ENCODE measurements at regions not wholly inside any gene's neighbourhood (a gene's known extent, or its start where the extent isn't known, plus 50 kb on each side); places are given as distances from the start of the nearest gene placed in this dataset.

DNA sequence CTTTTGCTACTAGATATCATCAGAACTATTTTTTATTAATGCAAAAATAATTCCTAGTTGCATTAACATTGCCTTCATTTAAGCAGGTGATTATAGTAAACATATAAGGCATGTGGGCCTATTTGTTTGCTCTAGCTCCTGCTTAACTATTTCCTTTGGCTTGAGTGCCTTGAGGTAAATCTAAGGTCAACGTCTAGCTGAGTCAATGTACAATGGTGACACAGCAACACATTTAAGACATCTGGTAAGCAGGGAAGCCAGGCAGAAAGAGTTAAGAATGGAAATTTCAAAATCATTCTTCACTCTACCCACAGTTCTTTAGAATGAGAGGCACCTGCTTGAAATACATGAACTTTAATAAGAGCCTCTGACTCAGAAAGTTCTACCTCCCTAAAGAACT, 111.9 kb upstream of the FST start:
- WGBS: 92% methylated on average over 1 of the region's 1 CpG
- Histone ChIP-seq H3K27ac (ENCODE audit: low read depth, low read length) (no peak overlapping the region), H3K27me3 (ENCODE audit: insufficient read depth, low read length) (no peaks in the 10 kb centered on the region), H3K4me1 (ENCODE audit: insufficient read depth, low read length) (no peaks in the 10 kb centered on the region), H3K36me3 (ENCODE audit: insufficient read depth, low read length) (no peaks in the 10 kb centered on the region), H3K9me3 (ENCODE audit: insufficient read depth, low read depth, low read length) (no peaks in the 10 kb centered on the region), H3K4me3 (ENCODE audit: low read length) (no peak overlapping the region), H3K9ac (ENCODE audit: low read depth, low read length) (no peak overlapping the region)

DNA sequence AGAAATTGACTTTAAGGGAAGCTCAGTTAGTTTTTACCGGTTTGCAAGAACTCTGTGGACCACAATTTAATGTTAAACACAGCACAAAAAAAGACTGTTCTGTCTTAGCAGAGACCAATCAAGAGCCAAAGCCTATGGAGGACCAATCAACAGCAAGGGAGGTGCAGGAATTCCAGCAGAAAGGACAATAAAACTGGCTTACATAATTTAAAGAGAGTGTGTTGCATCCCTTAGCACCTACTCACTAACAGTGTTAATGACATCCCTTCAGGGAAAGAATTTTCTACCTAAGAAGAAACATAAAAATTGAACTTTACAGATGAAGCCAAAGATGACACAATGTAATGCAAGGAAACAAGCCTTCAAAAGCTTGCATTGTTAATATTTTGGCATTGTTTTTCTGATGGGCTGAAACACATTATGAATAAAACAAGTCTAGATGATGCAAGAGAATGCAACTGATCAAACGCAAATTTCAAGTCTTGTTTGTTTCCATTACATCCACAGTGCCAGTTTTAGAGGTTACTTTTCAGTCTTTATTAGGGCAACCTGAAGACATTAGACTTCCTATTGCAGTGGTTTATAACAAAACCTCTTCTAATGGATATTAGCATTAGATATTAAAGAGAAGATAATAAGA, 111.3 kb upstream of the FST start:
- Histone ChIP-seq H3K4me3 (ENCODE audit: low read length) (no peak overlapping the region), H3K9ac (ENCODE audit: low read depth, low read length) (no peak overlapping the region), H3K4me1 (ENCODE audit: insufficient read depth, low read length) (no peaks in the 10 kb centered on the region), H3K27me3 (ENCODE audit: insufficient read depth, low read length) (no peaks in the 10 kb centered on the region), H3K9me3 (ENCODE audit: insufficient read depth, low read depth, low read length) (no peaks in the 10 kb centered on the region), H3K27ac (ENCODE audit: low read depth, low read length) (no peak overlapping the region), H3K36me3 (ENCODE audit: insufficient read depth, low read length) (no peaks in the 10 kb centered on the region)
- WGBS: 97% methylated on average over 2 of the region's 2 CpGs

- H3K9ac ChIP-seq (ENCODE audit: low read depth, low read length): no peak overlapping the region
- H3K36me3 ChIP-seq (ENCODE audit: insufficient read depth, low read length): no peaks in the 10 kb centered on the region
- H3K27me3 ChIP-seq (ENCODE audit: insufficient read depth, low read length): no peaks in the 10 kb centered on the region
- H3K4me1 ChIP-seq (ENCODE audit: insufficient read depth, low read length): no peaks in the 10 kb centered on the region
- no peaks in the 10 kb centered on the region for H3K9me3 ChIP-seq (ENCODE audit: insufficient read depth, low read depth, low read length)
- WGBS: 80% methylated on average over 3 of the region's 3 CpGs
- no peak overlapping the region for H3K27ac ChIP-seq (ENCODE audit: low read depth, low read length)
- H3K4me3 ChIP-seq (ENCODE audit: low read length): no peak overlapping the region
Observed at GRCh38 chr5:53369681-53370080, 110.7 kb upstream of the FST start.

- Histone ChIP-seq H3K36me3 (ENCODE audit: insufficient read depth, low read length) (no peaks in the 10 kb centered on the region), H3K4me3 (ENCODE audit: low read length) (no peak overlapping the region), H3K9me3 (ENCODE audit: insufficient read depth, low read depth, low read length) (no peaks in the 10 kb centered on the region), H3K27ac (ENCODE audit: low read depth, low read length) (no peak overlapping the region), H3K4me1 (ENCODE audit: insufficient read depth, low read length) (0 out of 2 replicates have a peak, but pooled peaks cover 8% of the 10 kb centered on the region), H3K27me3 (ENCODE audit: insufficient read depth, low read length) (no peaks in the 10 kb centered on the region), H3K9ac (ENCODE audit: low read depth, low read length) (no peak overlapping the region)
- WGBS: 90% methylated on average over 1 of the region's 3 CpGs
Observed at GRCh38 chr5:53373451-53374158, 106.8 kb upstream of the FST start.

DNA sequence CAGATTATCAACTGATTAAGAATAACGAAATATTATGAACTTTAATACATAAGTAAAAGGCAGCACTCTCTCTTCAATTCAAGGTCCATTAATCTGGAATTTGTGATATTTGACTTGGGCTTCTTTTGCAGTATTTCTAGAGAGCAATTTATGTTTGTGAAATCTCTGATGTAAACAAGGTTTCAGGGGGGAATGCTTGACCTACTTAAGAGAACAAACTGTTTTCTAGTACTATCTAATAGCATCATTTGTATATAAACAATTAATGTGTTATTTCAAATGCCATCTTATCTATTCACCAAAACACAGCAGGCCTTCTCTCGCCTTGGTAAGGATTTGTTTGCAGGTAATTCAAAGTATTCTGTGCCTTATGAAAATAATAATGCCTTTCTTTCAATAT, 103.6 kb upstream of the FST start:
- Histone ChIP-seq H3K27me3 (ENCODE audit: insufficient read depth, low read length) (no peaks in the 10 kb centered on the region), H3K4me3 (ENCODE audit: low read length) (no peak overlapping the region), H3K27ac (ENCODE audit: low read depth, low read length) (no peak overlapping the region), H3K4me1 (ENCODE audit: insufficient read depth, low read length) (0 out of 2 replicates have a peak, but pooled peaks cover 8% of the 10 kb centered on the region), H3K36me3 (ENCODE audit: insufficient read depth, low read length) (no peaks in the 10 kb centered on the region), H3K9me3 (ENCODE audit: insufficient read depth, low read depth, low read length) (no peaks in the 10 kb centered on the region), H3K9ac (ENCODE audit: low read depth, low read length) (no peak overlapping the region)
- WGBS: no CpG with 5 or more reads among the region's 2 CpGs

DNA sequence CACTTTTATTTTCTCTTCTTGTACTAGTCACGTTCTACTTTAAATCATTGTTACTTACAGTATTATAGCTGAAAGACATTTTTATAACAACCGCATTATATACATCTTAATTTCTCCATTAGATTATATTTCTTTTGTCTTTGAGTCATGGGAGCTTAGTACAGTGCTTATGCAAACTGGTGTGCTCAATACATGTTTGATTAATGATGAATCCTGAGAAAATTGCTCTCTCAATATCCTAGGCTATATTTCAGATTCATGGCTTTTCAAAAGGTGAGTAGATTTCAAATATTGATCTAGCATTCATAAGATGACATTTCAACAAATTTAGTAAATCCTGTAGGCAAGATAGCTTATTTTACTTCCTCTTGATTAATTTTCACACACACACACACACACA, 102.2 kb upstream of the FST start:
- H3K27ac ChIP-seq (ENCODE audit: low read depth, low read length): no peak overlapping the region
- no peaks in the 10 kb centered on the region for H3K9me3 ChIP-seq (ENCODE audit: insufficient read depth, low read depth, low read length)
- 100% methylated on average over 1 of the region's 2 CpGs for WGBS
- no peak overlapping the region for H3K4me3 ChIP-seq (ENCODE audit: low read length)
- H3K36me3 ChIP-seq (ENCODE audit: insufficient read depth, low read length): no peaks in the 10 kb centered on the region
- H3K27me3 ChIP-seq (ENCODE audit: insufficient read depth, low read length): no peaks in the 10 kb centered on the region
- H3K9ac ChIP-seq (ENCODE audit: low read depth, low read length): no peak overlapping the region
- H3K4me1 ChIP-seq (ENCODE audit: insufficient read depth, low read length): 0 out of 2 replicates have a peak, but pooled peaks cover 8% of the 10 kb centered on the region

DNA sequence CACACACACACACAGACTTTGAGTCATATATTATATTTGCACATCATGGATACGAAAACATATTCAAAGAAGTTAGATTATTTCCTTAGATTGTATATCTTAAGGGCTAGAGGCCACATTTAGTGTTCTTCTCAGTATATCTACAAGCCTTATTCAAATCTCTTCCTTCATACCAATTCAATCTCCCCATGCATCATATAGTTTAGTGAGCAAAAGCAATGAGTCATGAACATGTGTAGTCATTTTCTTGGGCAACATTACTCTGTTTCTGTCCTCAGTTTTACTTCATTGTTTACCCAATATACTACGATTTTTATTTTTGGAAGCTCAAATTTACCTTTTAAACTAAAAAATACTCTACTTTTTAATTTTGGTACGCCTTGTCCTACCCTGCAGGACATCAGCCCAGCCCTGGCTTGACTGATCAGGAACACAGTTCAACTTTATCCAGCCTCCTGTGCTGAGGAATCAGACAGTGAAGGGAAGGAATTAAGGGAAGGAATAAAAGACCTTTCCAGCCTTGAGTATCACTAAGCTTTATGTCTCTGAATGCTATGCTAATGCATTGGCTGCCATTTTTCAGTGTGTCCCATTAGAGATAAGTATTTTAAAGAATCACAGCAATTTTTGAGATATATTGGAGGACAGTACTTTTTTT, 101.7 kb upstream of the FST start:
- Histone ChIP-seq H3K27ac (ENCODE audit: low read depth, low read length) (no peak overlapping the region), H3K4me1 (ENCODE audit: insufficient read depth, low read length) (0 out of 2 replicates have a peak, but pooled peaks cover 8% of the 10 kb centered on the region), H3K36me3 (ENCODE audit: insufficient read depth, low read length) (no peaks in the 10 kb centered on the region), H3K4me3 (ENCODE audit: low read length) (no peak overlapping the region), H3K27me3 (ENCODE audit: insufficient read depth, low read length) (no peaks in the 10 kb centered on the region), H3K9ac (ENCODE audit: low read depth, low read length) (no peak overlapping the region), H3K9me3 (ENCODE audit: insufficient read depth, low read depth, low read length) (no peaks in the 10 kb centered on the region)
- WGBS: 93% methylated on average over 2 of the region's 3 CpGs

- Histone ChIP-seq H3K36me3 (ENCODE audit: insufficient read depth, low read length) (no peaks in the 10 kb centered on the region), H3K4me1 (ENCODE audit: insufficient read depth, low read length) (no peaks in the 10 kb centered on the region), H3K9ac (ENCODE audit: low read depth, low read length) (no peak overlapping the region), H3K4me3 (ENCODE audit: low read length) (no peak overlapping the region), H3K27ac (ENCODE audit: low read depth, low read length) (no peak overlapping the region), H3K27me3 (ENCODE audit: insufficient read depth, low read length) (no peaks in the 10 kb centered on the region), H3K9me3 (ENCODE audit: insufficient read depth, low read depth, low read length) (peaks cover 20% of the 10 kb centered on the region)
- 94% methylated on average over 2 of the region's 3 CpGs for WGBS
Observed at GRCh38 chr5:53386341-53386740, 94.1 kb upstream of the FST start.

DNA sequence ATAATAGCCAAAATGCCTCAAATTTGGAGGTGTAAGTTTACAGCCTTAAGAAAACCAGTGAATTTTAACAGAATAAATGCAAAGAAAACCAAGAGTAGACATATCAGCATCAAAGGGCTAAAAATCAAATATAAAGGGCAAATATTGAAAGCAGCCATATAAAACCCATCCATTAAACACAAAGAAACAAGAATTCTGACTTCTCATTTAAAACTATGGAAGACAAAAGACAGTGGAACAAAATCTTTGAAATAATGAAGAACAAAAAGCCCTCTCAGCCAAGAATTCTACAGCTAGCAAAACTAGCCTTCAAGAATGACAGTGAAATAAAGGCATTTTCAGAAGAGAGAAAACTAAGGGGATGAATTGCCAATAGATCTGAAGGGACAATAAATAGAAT, 91.3 kb upstream of the FST start:
- H3K4me1 ChIP-seq (ENCODE audit: insufficient read depth, low read length): no peaks in the 10 kb centered on the region
- peaks cover 20% of the 10 kb centered on the region for H3K9me3 ChIP-seq (ENCODE audit: insufficient read depth, low read depth, low read length)
- H3K4me3 ChIP-seq (ENCODE audit: low read length): no peak overlapping the region
- H3K27me3 ChIP-seq (ENCODE audit: insufficient read depth, low read length): no peaks in the 10 kb centered on the region
- H3K9ac ChIP-seq (ENCODE audit: low read depth, low read length): no peak overlapping the region
- H3K36me3 ChIP-seq (ENCODE audit: insufficient read depth, low read length): no peaks in the 10 kb centered on the region
- no peak overlapping the region for H3K27ac ChIP-seq (ENCODE audit: low read depth, low read length)

GRCh38 chr5:53392073-53392472, 88.4 kb upstream of the FST start:
- Histone ChIP-seq H3K4me1 (ENCODE audit: insufficient read depth, low read length) (no peaks in the 10 kb centered on the region), H3K9me3 (ENCODE audit: insufficient read depth, low read depth, low read length) (peaks cover 20% of the 10 kb centered on the region), H3K4me3 (ENCODE audit: low read length) (no peak overlapping the region), H3K27ac (ENCODE audit: low read depth, low read length) (no peak overlapping the region), H3K36me3 (ENCODE audit: insufficient read depth, low read length) (no peaks in the 10 kb centered on the region), H3K27me3 (ENCODE audit: insufficient read depth, low read length) (no peaks in the 10 kb centered on the region), H3K9ac (ENCODE audit: low read depth, low read length) (no peak overlapping the region)
- WGBS: no CpG with 5 or more reads among the region's 2 CpGs

DNA sequence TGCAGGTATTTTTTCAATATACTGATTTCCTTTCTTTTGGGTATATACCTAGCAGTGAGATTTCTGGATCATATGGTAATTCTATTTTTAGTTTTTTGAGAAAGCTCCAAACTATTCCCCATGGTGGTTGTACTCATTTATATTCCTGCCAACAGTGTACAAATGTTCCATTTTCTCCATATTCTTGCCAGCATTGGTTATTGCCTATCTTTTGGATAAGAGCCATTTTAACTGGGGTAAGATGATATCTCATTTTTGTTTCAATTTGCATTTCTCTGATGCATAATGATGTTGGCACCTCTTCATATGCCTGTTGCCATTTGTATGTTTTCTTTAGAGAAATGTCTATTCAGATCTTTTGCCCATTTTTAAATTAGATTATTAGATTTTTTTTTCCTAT, 85.6 kb upstream of the FST start:
- Histone ChIP-seq H3K4me3 (ENCODE audit: low read length) (no peak overlapping the region), H3K9ac (ENCODE audit: low read depth, low read length) (no peak overlapping the region), H3K27ac (ENCODE audit: low read depth, low read length) (no peak overlapping the region), H3K27me3 (ENCODE audit: insufficient read depth, low read length) (no peaks in the 10 kb centered on the region), H3K36me3 (ENCODE audit: insufficient read depth, low read length) (no peaks in the 10 kb centered on the region), H3K4me1 (ENCODE audit: insufficient read depth, low read length) (no peaks in the 10 kb centered on the region), H3K9me3 (ENCODE audit: insufficient read depth, low read depth, low read length) (0 out of 2 replicates have a peak, but pooled peaks cover 2% of the 10 kb centered on the region)

All from HUES64 (cell line).